Activated CD8-positive, alpha-beta memory T cell treated with anti-CD3 and anti-CD28 coated beads, Interleukin-2, amount 10 ng/mL, durations not matched to agents 7 days and 5 days (primary cell): ENCODE measurements at regions not wholly inside any gene's neighbourhood (a gene's known extent, or its start where the extent isn't known, plus 50 kb on each side); places are given as distances from the start of the nearest gene placed in this dataset.

ENCODE experiments used
- ATAC-seq: fragments of 150-1000 bp; cut with Tn5 transposase; one replicate; pipeline ENCODE4 v1.10.0; 2021; ENCODE audit warnings: moderate library complexity
- CTCF ChIA-PET: fragments of 350-600 bp; sonication (Branson Sonifier 250); formaldehyde crosslinking; loops from one replicate; lab custom pipeline; 2021; ENCODE audit warnings: antibody characterized with exemption; lab: Charles Lee
- DNase-seq: peaks from one replicate; pipeline ENCODE4 v3.0.0-alpha.2; 2020
- H3K27ac Mint-ChIP-seq: one replicate; pipeline ENCODE4 v1.8.0; 2021; ENCODE audit warnings: mild to moderate bottlenecking, mixed read lengths
- H3K27me3 Mint-ChIP-seq: one replicate; pipeline ENCODE4 v1.8.0; 2021; ENCODE audit warnings: mixed read lengths
- H3K36me3 Mint-ChIP-seq: one replicate; pipeline ENCODE4 v1.8.0; 2021; ENCODE audit warnings: mild to moderate bottlenecking, mixed read lengths
- H3K4me1 Mint-ChIP-seq: one replicate; pipeline ENCODE4 v1.8.0; 2021; ENCODE audit warnings: mixed read lengths
- H3K4me3 Mint-ChIP-seq: one replicate; pipeline ENCODE4 v1.8.0; 2021; ENCODE audit warnings: mild to moderate bottlenecking, moderate library complexity, mixed read lengths
- H3K9me3 Mint-ChIP-seq: one replicate; pipeline ENCODE4 v1.8.0; 2022; ENCODE audit warnings: low read depth, mixed read lengths

- ATAC-seq (no peak), DNase-seq (no peak)
- CTCF ChIA-PET = interaction anchor here (2.8 kb wide), 1 partner anchor 15 kb away, joined by 9 read pairs; no protein-coding TSS in a partner anchor
- H3K4me3 Mint-ChIP-seq = no peak overlapping the region
- H3K4me1 Mint-ChIP-seq = no peaks in the 10 kb centered on the region
- H3K36me3 Mint-ChIP-seq = peaks cover 4% of the 10 kb centered on the region
- H3K27me3 Mint-ChIP-seq = peaks cover 4% of the 10 kb centered on the region
- H3K27ac Mint-ChIP-seq = no peak overlapping the region
- H3K9me3 Mint-ChIP-seq = peaks cover 3% of the 10 kb centered on the region
These were observed 426.9 kb upstream of the ID2 start for GRCh38 chr2:8254791-8255447.

GRCh38 chr2:8255448-8255800 is 426.4 kb upstream of the ID2 start:
- Mint-ChIP-seq H3K36me3 (peaks cover 3% of the 10 kb centered on the region), H3K27me3 (peaks cover under 1% of the 10 kb centered on the region), H3K4me3 (no peak overlapping the region), H3K4me1 (no peaks in the 10 kb centered on the region), H3K9me3 (peaks cover 1% of the 10 kb centered on the region), H3K27ac (no peak overlapping the region)
- DNase-seq = no peak
- CTCF ChIA-PET = no interaction called here
- ATAC-seq = no peak

GRCh38 chr2:8256905-8257304 is 425.0 kb upstream of the ID2 start:
- DNase-seq = no peak
- ATAC-seq = no peak
- no peak overlapping the region for H3K27ac Mint-ChIP-seq
- H3K9me3 Mint-ChIP-seq = no peaks in the 10 kb centered on the region
- no peaks in the 10 kb centered on the region for H3K36me3 Mint-ChIP-seq
- no peak overlapping the region for H3K4me3 Mint-ChIP-seq
- CTCF ChIA-PET = interaction anchor here (0.7 kb wide), 1 partner anchor 11 kb away, joined by 3 read pairs; no protein-coding TSS in a partner anchor
- H3K27me3 Mint-ChIP-seq = no peaks in the 10 kb centered on the region
- no peaks in the 10 kb centered on the region for H3K4me1 Mint-ChIP-seq

GRCh38 chr2:8257502-8257901 is 424.4 kb upstream of the ID2 start:
- no peak overlapping the region for H3K4me3 Mint-ChIP-seq
- no peaks in the 10 kb centered on the region for H3K9me3 Mint-ChIP-seq
- CTCF ChIA-PET = no interaction called here
- no peaks in the 10 kb centered on the region for H3K36me3 Mint-ChIP-seq
- H3K27me3 Mint-ChIP-seq = no peaks in the 10 kb centered on the region
- no peak overlapping the region for H3K27ac Mint-ChIP-seq
- no peak for ATAC-seq
- no peaks in the 10 kb centered on the region for H3K4me1 Mint-ChIP-seq
- DNase-seq = no peak

- H3K9me3 Mint-ChIP-seq = no peaks in the 10 kb centered on the region
- no peak overlapping the region for H3K27ac Mint-ChIP-seq
- no peaks in the 10 kb centered on the region for H3K36me3 Mint-ChIP-seq
- no peaks in the 10 kb centered on the region for H3K27me3 Mint-ChIP-seq
- CTCF ChIA-PET = no interaction called here
- ATAC-seq (no peak), DNase-seq (no peak)
- no peak overlapping the region for H3K4me3 Mint-ChIP-seq
- peaks cover 2% of the 10 kb centered on the region for H3K4me1 Mint-ChIP-seq
These were observed 423.4 kb upstream of the ID2 start for GRCh38 chr2:8258406-8258805.

- Mint-ChIP-seq H3K4me3 (no peak overlapping the region), H3K27ac (no peak overlapping the region), H3K9me3 (no peaks in the 10 kb centered on the region), H3K27me3 (no peaks in the 10 kb centered on the region), H3K36me3 (no peaks in the 10 kb centered on the region), H3K4me1 (peaks cover 4% of the 10 kb centered on the region)
- CTCF ChIA-PET = no interaction called here
- DNase-seq (no peak), ATAC-seq (no peak)
These were observed 422.6 kb upstream of the ID2 start for GRCh38 chr2:8259106-8259840.

GRCh38 chr2:8259841-8260178 is 422.0 kb upstream of the ID2 start:
- peaks cover 4% of the 10 kb centered on the region for H3K4me1 Mint-ChIP-seq
- no peak overlapping the region for H3K4me3 Mint-ChIP-seq
- DNase-seq (no peak), ATAC-seq (no peak)
- no peak overlapping the region for H3K27ac Mint-ChIP-seq
- CTCF ChIA-PET = no interaction called here
- H3K27me3 Mint-ChIP-seq = no peaks in the 10 kb centered on the region
- no peaks in the 10 kb centered on the region for H3K9me3 Mint-ChIP-seq
- no peaks in the 10 kb centered on the region for H3K36me3 Mint-ChIP-seq

- Mint-ChIP-seq H3K4me1 (peaks cover 4% of the 10 kb centered on the region), H3K36me3 (no peaks in the 10 kb centered on the region), H3K27me3 (no peaks in the 10 kb centered on the region), H3K4me3 (no peak overlapping the region), H3K9me3 (no peaks in the 10 kb centered on the region), H3K27ac (no peak overlapping the region)
- DNase-seq (no peak), ATAC-seq (no peak)
- CTCF ChIA-PET = interaction anchor here (1.1 kb wide), 1 partner anchor 11 kb away, joined by 4 read pairs; no protein-coding TSS in a partner anchor
These were observed 421.6 kb upstream of the ID2 start for GRCh38 chr2:8260213-8260612.

GRCh38 chr2:8263901-8264300 is 418.0 kb upstream of the ID2 start:
- Mint-ChIP-seq H3K9me3 (no peaks in the 10 kb centered on the region), H3K4me1 (peaks cover 4% of the 10 kb centered on the region), H3K36me3 (no peaks in the 10 kb centered on the region), H3K27me3 (no peaks in the 10 kb centered on the region), H3K27ac (no peak overlapping the region), H3K4me3 (no peak overlapping the region)
- ATAC-seq (no peak), DNase-seq (no peak)
- CTCF ChIA-PET = no interaction called here

- Mint-ChIP-seq H3K27me3 (no peaks in the 10 kb centered on the region), H3K4me1 (peaks cover 4% of the 10 kb centered on the region), H3K36me3 (no peaks in the 10 kb centered on the region), H3K27ac (no peak overlapping the region), H3K4me3 (no peak overlapping the region), H3K9me3 (no peaks in the 10 kb centered on the region)
- DNase-seq (no peak), ATAC-seq (no peak)
- CTCF ChIA-PET = no interaction called here
These were observed 416.9 kb upstream of the ID2 start for GRCh38 chr2:8264981-8265380.

- no peaks in the 10 kb centered on the region for H3K27me3 Mint-ChIP-seq
- ATAC-seq (no peak), DNase-seq (no peak)
- peaks cover 2% of the 10 kb centered on the region for H3K36me3 Mint-ChIP-seq
- H3K27ac Mint-ChIP-seq = no peak overlapping the region
- no peaks in the 10 kb centered on the region for H3K9me3 Mint-ChIP-seq
- H3K4me1 Mint-ChIP-seq = peaks cover 6% of the 10 kb centered on the region
- H3K4me3 Mint-ChIP-seq = no peak overlapping the region
- CTCF ChIA-PET = no interaction called here
These were observed 416.2 kb upstream of the ID2 start for GRCh38 chr2:8265476-8266226.

- Mint-ChIP-seq H3K27ac (no peak overlapping the region), H3K4me3 (no peak overlapping the region)
- CTCF ChIA-PET = no interaction called here
These were observed 415.3 kb upstream of the ID2 start for GRCh38 chr2:8266563-8266962.

GRCh38 chr2:8267048-8267447 is 414.8 kb upstream of the ID2 start:
- Mint-ChIP-seq H3K27me3 (no peaks in the 10 kb centered on the region), H3K9me3 (peaks cover 2% of the 10 kb centered on the region), H3K27ac (no peak overlapping the region), H3K4me3 (no peak overlapping the region), H3K4me1 (peaks cover 8% of the 10 kb centered on the region), H3K36me3 (peaks cover 5% of the 10 kb centered on the region)
- no peak for DNase-seq
- CTCF ChIA-PET = no interaction called here
- ATAC-seq = no peak

More at GRCh38 chr2:8266563-8266962, 415.3 kb upstream of the ID2 start:
- Mint-ChIP-seq H3K36me3 (peaks cover 4% of the 10 kb centered on the region), H3K9me3 (no peaks in the 10 kb centered on the region), H3K4me1 (peaks cover 8% of the 10 kb centered on the region), H3K27me3 (no peaks in the 10 kb centered on the region)
- DNase-seq (no peak), ATAC-seq (no peak)

- Mint-ChIP-seq H3K4me1 (peaks cover 8% of the 10 kb centered on the region), H3K27ac (no peak overlapping the region), H3K27me3 (no peaks in the 10 kb centered on the region), H3K9me3 (peaks cover 8% of the 10 kb centered on the region), H3K4me3 (no peak overlapping the region), H3K36me3 (peaks cover 10% of the 10 kb centered on the region)
- DNase-seq (no peak), ATAC-seq (no peak)
- CTCF ChIA-PET = no interaction called here
These were observed 414.1 kb upstream of the ID2 start for GRCh38 chr2:8267721-8268120.
